ENCODE measurements at regions not wholly inside any gene's neighbourhood (a gene's known extent, or its start where the extent isn't known, plus 50 kb on each side); places are given as distances from the start of the nearest gene placed in this dataset.

GRCh38 chr6:92352130-92352529, 1067.2 kb downstream of the EPHA7 start:
- TF ChIP-seq CTCF (IDR thresholded peaks at IDR 0.05; ENCODE audit: extremely low read depth, missing control alignments): no peak

DNA sequence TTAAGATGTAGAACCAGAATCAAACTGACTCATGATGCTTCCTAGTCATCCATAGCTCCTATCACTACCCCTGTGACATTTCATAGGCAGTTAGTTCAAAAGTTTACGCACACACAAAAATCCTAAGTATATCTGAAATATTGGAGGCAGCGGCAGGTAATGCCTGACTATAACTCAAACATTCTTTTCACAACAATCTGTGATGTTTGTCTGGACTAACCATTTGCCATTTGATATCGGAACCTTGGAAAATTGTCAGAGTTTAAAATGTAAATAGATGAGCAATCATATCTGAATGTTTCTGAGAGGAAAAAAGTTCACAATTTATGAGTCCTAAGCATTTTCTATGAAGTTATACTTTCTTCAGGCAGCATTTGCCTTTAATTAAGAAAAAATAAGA, 1078.2 kb downstream of the EPHA7 start:
- no peak for TF ChIP-seq CTCF (IDR thresholded peaks at IDR 0.05; ENCODE audit: extremely low read depth, missing control alignments)
- no peak for DNase-seq (ENCODE audit: low spot score)

More at GRCh38 chr6:92352130-92352529, 1067.2 kb downstream of the EPHA7 start:
- no peak for DNase-seq (ENCODE audit: low spot score)

DNA sequence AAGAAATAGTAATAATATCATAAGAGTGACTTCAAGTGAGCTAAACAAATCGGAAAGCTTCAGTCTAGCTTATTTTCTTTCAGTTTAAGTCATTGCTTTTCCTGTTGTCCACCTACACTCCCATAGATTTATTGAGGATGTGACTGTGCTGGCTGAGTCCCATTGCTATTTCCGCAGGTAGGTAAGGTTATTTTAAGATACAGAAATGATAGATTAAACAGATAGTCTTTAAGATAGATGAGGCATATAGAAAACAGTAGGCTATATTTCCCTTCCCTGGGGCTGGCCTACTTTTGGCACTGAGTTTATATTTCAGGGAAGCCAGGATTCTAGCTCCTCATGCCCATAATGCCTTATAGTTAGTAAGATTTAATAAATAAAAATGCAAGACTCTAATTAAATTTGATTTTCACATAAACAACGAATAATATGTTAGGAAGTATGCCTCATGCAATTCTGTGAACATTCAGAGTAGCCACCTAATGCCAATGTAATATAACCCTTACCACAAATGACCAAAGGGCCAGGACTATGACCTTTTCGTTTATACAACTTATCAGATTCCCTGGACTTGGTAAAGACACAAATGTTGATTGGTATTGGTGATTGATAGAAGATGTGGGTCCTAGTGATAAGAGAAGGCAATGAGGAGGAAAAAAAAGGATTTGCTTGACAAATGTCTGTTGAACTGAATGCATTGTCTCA, 1079.3 kb downstream of the EPHA7 start:
- DNase-seq (ENCODE audit: low spot score): no peak
- no peak for TF ChIP-seq CTCF (IDR thresholded peaks at IDR 0.05; ENCODE audit: extremely low read depth, missing control alignments)

GRCh38 chr6:92337571-92337970, 1081.8 kb downstream of the EPHA7 start:
- TF ChIP-seq CTCF (IDR thresholded peaks at IDR 0.05; ENCODE audit: extremely low read depth, missing control alignments): no peak
- DNase-seq (ENCODE audit: low spot score): no peak

DNA sequence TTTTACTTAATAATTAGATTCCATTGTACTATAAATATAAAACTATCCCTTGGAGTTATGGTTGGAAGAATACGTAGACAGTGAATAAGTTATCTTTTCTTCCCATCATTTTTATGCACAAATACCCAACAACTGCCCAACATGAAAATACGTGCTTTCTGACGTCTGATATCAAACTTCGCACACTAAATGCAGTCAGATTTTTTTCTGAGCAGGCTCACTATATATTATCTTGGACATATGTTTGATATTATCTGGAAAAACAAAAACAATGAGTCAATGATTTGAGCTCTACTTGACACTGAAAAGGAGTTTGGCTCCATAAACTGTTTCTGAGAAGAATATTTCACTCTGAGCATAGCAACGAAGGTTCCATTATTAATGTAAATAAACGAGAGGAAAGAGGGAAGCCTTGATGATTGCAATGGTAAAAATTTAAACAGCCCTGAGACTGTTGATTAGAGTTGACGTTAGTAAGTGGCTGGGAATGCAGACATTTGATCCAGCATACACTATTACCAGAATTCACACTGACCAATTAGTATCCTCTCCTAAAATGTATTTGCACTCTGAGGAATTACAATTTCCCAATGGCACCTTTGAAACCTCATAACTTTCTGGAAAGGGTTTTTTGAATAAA, 1090.0 kb downstream of the EPHA7 start:
- no peak for TF ChIP-seq CTCF (IDR thresholded peaks at IDR 0.05; ENCODE audit: extremely low read depth, missing control alignments)
- DNase-seq (ENCODE audit: low spot score): no peak

DNA sequence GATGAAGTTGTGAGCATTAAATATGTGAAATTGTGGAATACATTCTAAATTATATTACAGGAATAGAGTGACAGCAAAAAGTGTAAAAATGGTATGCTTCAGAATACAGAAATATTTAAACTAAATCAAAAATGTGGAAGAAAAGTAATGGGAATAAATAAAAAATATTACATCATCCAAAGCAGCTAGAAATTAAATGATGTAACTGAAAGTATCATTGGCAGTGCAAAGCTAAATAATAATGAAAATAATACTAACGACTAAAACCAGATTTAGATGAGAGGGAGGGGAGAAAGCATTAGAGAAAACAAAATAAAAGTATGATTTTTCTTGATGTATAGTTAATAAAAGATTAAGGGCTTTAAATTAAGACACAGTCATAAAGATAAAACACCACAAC, 1104.0 kb downstream of the EPHA7 start:
- no peak for DNase-seq (ENCODE audit: low spot score)
- no peak for TF ChIP-seq CTCF (IDR thresholded peaks at IDR 0.05; ENCODE audit: extremely low read depth, missing control alignments)

GRCh38 chr6:92297101-92297500, 1122.3 kb downstream of the EPHA7 start:
- no peak for DNase-seq (ENCODE audit: low spot score)
- TF ChIP-seq CTCF (IDR thresholded peaks at IDR 0.05; ENCODE audit: extremely low read depth, missing control alignments): no peak

All from GM20000 (cell line).